Osteocyte (in vitro differentiated cells): ENCODE measurements at regions not wholly inside any gene's neighbourhood (a gene's known extent, or its start where the extent isn't known, plus 50 kb on each side); places are given as distances from the start of the nearest gene placed in this dataset.

ENCODE experiments used
- DNase-seq: peaks from one replicate; pipeline ENCODE4 v3.0.0; 2021; ENCODE audit warnings: mixed read lengths; ENCODE audit not compliant: unreplicated experiment; ENCODE audit errors: extremely low spot score
- H3K27ac Mint-ChIP-seq: one replicate; pipeline ENCODE4 v1.8.0; 2021; ENCODE audit warnings: mild to moderate bottlenecking, mixed read lengths; ENCODE audit not compliant: unreplicated experiment
- H3K27me3 Mint-ChIP-seq: one replicate; pipeline ENCODE4 v1.8.0; 2021; ENCODE audit warnings: mixed read lengths; ENCODE audit not compliant: unreplicated experiment
- H3K36me3 Mint-ChIP-seq: one replicate; pipeline ENCODE4 v1.8.0; 2021; ENCODE audit warnings: mixed read lengths; ENCODE audit not compliant: unreplicated experiment
- H3K4me1 Mint-ChIP-seq: one replicate; pipeline ENCODE4 v1.8.0; 2021; ENCODE audit warnings: mixed read lengths; ENCODE audit not compliant: unreplicated experiment
- H3K4me3 Mint-ChIP-seq: one replicate; pipeline ENCODE4 v1.8.0; 2021; ENCODE audit warnings: mild to moderate bottlenecking, moderate library complexity, mixed read lengths; ENCODE audit not compliant: unreplicated experiment
- H3K9me3 Mint-ChIP-seq: one replicate; pipeline ENCODE4 v1.8.0; 2021; ENCODE audit warnings: mixed read lengths; ENCODE audit not compliant: unreplicated experiment
- CTCF ChIP-seq: fragments of 200-600 bp; sonication (generic); IDR thresholded peaks from 2 replicates; pipeline ENCODE4 v1.5.0; 2021; ENCODE audit warnings: antibody characterized with exemption, mild to moderate bottlenecking, moderate library complexity

- H3K4me1 Mint-ChIP-seq, result peaks cover 22% of the 10 kb centered on the region
- no peak overlapping the region for H3K27ac Mint-ChIP-seq
- no peaks in the 10 kb centered on the region for H3K27me3 Mint-ChIP-seq
- H3K36me3 Mint-ChIP-seq, result no peaks in the 10 kb centered on the region
- H3K4me3 Mint-ChIP-seq, result no peak overlapping the region
- DNase-seq, result no peak
- H3K9me3 Mint-ChIP-seq, result peaks cover 6% of the 10 kb centered on the region
- TF ChIP-seq CTCF, result no peak
Measured at GRCh38 chr2:9137379-9138150, 69.0 kb upstream of the ASAP2 start.

GRCh38 chr2:9135822-9136558 is 70.6 kb upstream of the ASAP2 start:
- no peak overlapping the region for H3K4me3 Mint-ChIP-seq
- TF ChIP-seq CTCF, result no peak
- H3K27me3 Mint-ChIP-seq, result no peaks in the 10 kb centered on the region
- peaks cover 6% of the 10 kb centered on the region for H3K9me3 Mint-ChIP-seq
- no peak overlapping the region for H3K27ac Mint-ChIP-seq
- no peak for DNase-seq
- H3K36me3 Mint-ChIP-seq, result no peaks in the 10 kb centered on the region
- peaks cover 19% of the 10 kb centered on the region for H3K4me1 Mint-ChIP-seq

- Mint-ChIP-seq H3K4me1 (no peaks in the 10 kb centered on the region), H3K27me3 (no peaks in the 10 kb centered on the region), H3K36me3 (no peaks in the 10 kb centered on the region), H3K27ac (no peak overlapping the region), H3K9me3 (peaks cover 5% of the 10 kb centered on the region), H3K4me3 (no peak overlapping the region)
- TF ChIP-seq CTCF, result no peak
- DNase-seq, result no peak
Measured at GRCh38 chr2:9127316-9127715, 79.3 kb upstream of the ASAP2 start.

- TF ChIP-seq CTCF, result no peak
- no peak overlapping the region for H3K27ac Mint-ChIP-seq
- H3K4me3 Mint-ChIP-seq, result no peak overlapping the region
- no peaks in the 10 kb centered on the region for H3K4me1 Mint-ChIP-seq
- no peaks in the 10 kb centered on the region for H3K36me3 Mint-ChIP-seq
- peaks cover 5% of the 10 kb centered on the region for H3K9me3 Mint-ChIP-seq
- no peak for DNase-seq
- no peaks in the 10 kb centered on the region for H3K27me3 Mint-ChIP-seq
Measured at GRCh38 chr2:9126540-9126939, 80.1 kb upstream of the ASAP2 start.

GRCh38 chr2:9124231-9124741 is 82.3 kb upstream of the ASAP2 start:
- no peaks in the 10 kb centered on the region for H3K4me1 Mint-ChIP-seq
- H3K36me3 Mint-ChIP-seq, result no peaks in the 10 kb centered on the region
- TF ChIP-seq CTCF, result no peak
- no peaks in the 10 kb centered on the region for H3K27me3 Mint-ChIP-seq
- peaks cover 5% of the 10 kb centered on the region for H3K9me3 Mint-ChIP-seq
- no peak overlapping the region for H3K4me3 Mint-ChIP-seq
- DNase-seq, result no peak
- H3K27ac Mint-ChIP-seq, result no peak overlapping the region
